Immature natural killer cell (primary cell): ENCODE measurements at regions not wholly inside any gene's neighbourhood (a gene's known extent, or its start where the extent isn't known, plus 50 kb on each side); places are given as distances from the start of the nearest gene placed in this dataset.

Source experiments
- DNase-seq, 3 donors: peaks; one replicate each; pipeline ENCODE4 v3.0.0; 2022; ENCODE audit warnings: mixed read lengths in 1 of 3
- H3K27ac Mint-ChIP-seq, 6 donors: one replicate each; pipeline ENCODE4 v1.8.0; 2020; ENCODE audit warnings: mixed read lengths in 6 of 6, mild to moderate bottlenecking in 5 of 6, inconsistent platforms in 4 of 6, moderate library complexity in 3 of 6
- H3K27me3 Mint-ChIP-seq, 3 donors: one replicate each; pipeline ENCODE4 v1.8.0; 2020 to 2021; ENCODE audit warnings: low read depth in 3 of 3, mild to moderate bottlenecking in 3 of 3, mixed read lengths in 3 of 3, moderate library complexity in 3 of 3, inconsistent platforms in 1 of 3
- H3K36me3 Mint-ChIP-seq, 3 donors: one replicate each; pipeline ENCODE4 v1.8.0; 2020; ENCODE audit warnings: mixed read lengths in 3 of 3, inconsistent platforms in 2 of 3, mild to moderate bottlenecking in 2 of 3
- H3K4me1 Mint-ChIP-seq, 2 donors: one replicate each; pipeline ENCODE4 v1.8.0; 2020; ENCODE audit warnings: inconsistent platforms in 2 of 2, mild to moderate bottlenecking in 2 of 2, mixed read lengths in 2 of 2, moderate library complexity in 1 of 2
- H3K4me3 Mint-ChIP-seq, 5 donors: one replicate each; pipeline ENCODE4 v1.8.0; 2020; ENCODE audit warnings: mild to moderate bottlenecking in 5 of 5, mixed read lengths in 5 of 5, inconsistent platforms in 3 of 5, moderate library complexity in 3 of 5
- H3K9me3 Mint-ChIP-seq, 6 donors: one replicate each; pipeline ENCODE4 v1.8.0; 2020; ENCODE audit warnings: mild to moderate bottlenecking in 6 of 6, mixed read lengths in 6 of 6, inconsistent platforms in 4 of 6, moderate library complexity in 3 of 6

- Mint-ChIP-seq H3K27ac (no peak overlapping the region), H3K36me3 (peaks cover 0 to 4% (median 0%) of the 10 kb centered on the region in 3 donors), H3K4me1 (no peaks in the 10 kb centered on the region), H3K27me3 (peaks cover 0 to 2% (median 0%) of the 10 kb centered on the region in 3 donors), H3K4me3 (no peak overlapping the region), H3K9me3 (peaks cover 11 to 68% (median 29%) of the 10 kb centered on the region in 6 donors)
- DNase-seq: no peak
Observed at GRCh38 chr21:17059936-17060335, 452.9 kb upstream of the CXADR start.

- DNase-seq: no peak
- no peaks in the 10 kb centered on the region for H3K36me3 Mint-ChIP-seq
- peaks cover 14 to 47% (median 22%) of the 10 kb centered on the region in 6 donors for H3K9me3 Mint-ChIP-seq
- H3K4me3 Mint-ChIP-seq: no peak overlapping the region
- H3K27ac Mint-ChIP-seq: no peak overlapping the region
- peaks cover 0 to 1% (median 0%) of the 10 kb centered on the region in 3 donors for H3K27me3 Mint-ChIP-seq
- H3K4me1 Mint-ChIP-seq: no peaks in the 10 kb centered on the region
Observed at GRCh38 chr21:17066006-17066405, 446.8 kb upstream of the CXADR start.

- Mint-ChIP-seq H3K4me3 (no peak overlapping the region), H3K4me1 (no peaks in the 10 kb centered on the region), H3K27ac (no peak overlapping the region), H3K9me3 (peaks cover 13 to 39% (median 27%) of the 10 kb centered on the region in 6 donors), H3K36me3 (peaks cover 0 to 8% (median 0%) of the 10 kb centered on the region in 3 donors), H3K27me3 (peaks cover 0 to 2% (median 1%) of the 10 kb centered on the region in 3 donors)
- DNase-seq: no peak
Observed at GRCh38 chr21:17071093-17071492, 441.8 kb upstream of the CXADR start.

GRCh38 chr21:17081193-17081592, 431.6 kb upstream of the CXADR start:
- DNase-seq: no peak
- H3K4me3 Mint-ChIP-seq: no peak overlapping the region
- no peak overlapping the region for H3K27ac Mint-ChIP-seq
- H3K9me3 Mint-ChIP-seq: peaks cover 12 to 37% (median 19%) of the 10 kb centered on the region in 6 donors
- peaks cover 0 to 2% (median 0%) of the 10 kb centered on the region in 3 donors for H3K27me3 Mint-ChIP-seq
- no peaks in the 10 kb centered on the region for H3K4me1 Mint-ChIP-seq
- H3K36me3 Mint-ChIP-seq: peaks cover 0 to 6% (median 0%) of the 10 kb centered on the region in 3 donors

- Mint-ChIP-seq H3K4me1 (no peaks in the 10 kb centered on the region), H3K27ac (no peak overlapping the region)
Observed at GRCh38 chr21:17082843-17083483, 429.9 kb upstream of the CXADR start.

GRCh38 chr21:17085707-17086106, 427.1 kb upstream of the CXADR start:
- Mint-ChIP-seq H3K36me3 (no peaks in the 10 kb centered on the region), H3K4me3 (no peak overlapping the region), H3K4me1 (no peaks in the 10 kb centered on the region), H3K9me3 (peaks cover 10 to 54% (median 25%) of the 10 kb centered on the region in 6 donors), H3K27me3 (peaks cover 0 to 2% (median 2%) of the 10 kb centered on the region in 3 donors), H3K27ac (no peak overlapping the region)
- DNase-seq: no peak

More at GRCh38 chr21:17082843-17083483, 429.9 kb upstream of the CXADR start:
- peaks cover 0 to 2% (median 0%) of the 10 kb centered on the region in 3 donors for H3K27me3 Mint-ChIP-seq
- no peak for DNase-seq
- peaks cover 8 to 35% (median 17%) of the 10 kb centered on the region in 6 donors for H3K9me3 Mint-ChIP-seq
- H3K36me3 Mint-ChIP-seq: peaks cover 0 to 2% (median 0%) of the 10 kb centered on the region in 3 donors
- no peak overlapping the region for H3K4me3 Mint-ChIP-seq

- Mint-ChIP-seq H3K36me3 (no peaks in the 10 kb centered on the region), H3K27me3 (peaks cover 0 to 2% (median 0%) of the 10 kb centered on the region in 3 donors), H3K27ac (no peak overlapping the region), H3K4me1 (no peaks in the 10 kb centered on the region), H3K9me3 (peaks cover 6 to 42% (median 26%) of the 10 kb centered on the region in 6 donors), H3K4me3 (no peak overlapping the region)
- no peak for DNase-seq
Observed at GRCh38 chr21:17088500-17088899, 424.3 kb upstream of the CXADR start.

GRCh38 chr21:17089091-17089491, 423.8 kb upstream of the CXADR start:
- Mint-ChIP-seq H3K9me3 (peaks cover 4 to 39% (median 23%) of the 10 kb centered on the region in 6 donors), H3K4me3 (no peak overlapping the region), H3K27ac (no peak overlapping the region), H3K36me3 (no peaks in the 10 kb centered on the region), H3K4me1 (no peaks in the 10 kb centered on the region), H3K27me3 (peaks cover 0 to 2% (median 0%) of the 10 kb centered on the region in 3 donors)
- DNase-seq: no peak

- Mint-ChIP-seq H3K36me3 (peaks cover 0 to 6% (median 0%) of the 10 kb centered on the region in 3 donors), H3K9me3 (peaks cover 27 to 60% (median 29%) of the 10 kb centered on the region in 6 donors), H3K27ac (no peak overlapping the region), H3K4me1 (no peaks in the 10 kb centered on the region), H3K27me3 (peaks cover 0 to 3% (median 0%) of the 10 kb centered on the region in 3 donors), H3K4me3 (no peak overlapping the region)
- no peak for DNase-seq
Observed at GRCh38 chr21:17101696-17102095, 411.1 kb upstream of the CXADR start.

- Mint-ChIP-seq H3K27ac (no peak overlapping the region), H3K4me3 (no peak overlapping the region), H3K9me3 (peaks cover 33 to 74% (median 46%) of the 10 kb centered on the region in 6 donors), H3K27me3 (peaks cover 0 to 3% (median 1%) of the 10 kb centered on the region in 3 donors), H3K36me3 (no peaks in the 10 kb centered on the region), H3K4me1 (no peaks in the 10 kb centered on the region)
- no peak for DNase-seq
Observed at GRCh38 chr21:17105932-17106331, 406.9 kb upstream of the CXADR start.

GRCh38 chr21:17114045-17114444, 398.8 kb upstream of the CXADR start:
- no peak overlapping the region for H3K4me3 Mint-ChIP-seq
- H3K9me3 Mint-ChIP-seq: peaks cover 5 to 47% (median 30%) of the 10 kb centered on the region in 6 donors
- H3K4me1 Mint-ChIP-seq: no peaks in the 10 kb centered on the region
- H3K27ac Mint-ChIP-seq: no peak overlapping the region
- H3K36me3 Mint-ChIP-seq: no peaks in the 10 kb centered on the region
- no peak for DNase-seq
- peaks cover 0 to 5% (median 1%) of the 10 kb centered on the region in 3 donors for H3K27me3 Mint-ChIP-seq

GRCh38 chr21:17118638-17119384, 394.0 kb upstream of the CXADR start:
- no peak overlapping the region for H3K4me3 Mint-ChIP-seq
- H3K9me3 Mint-ChIP-seq: peaks cover 4 to 28% (median 23%) of the 10 kb centered on the region in 6 donors
- DNase-seq: no peak
- peaks cover 0 to 1% (median 1%) of the 10 kb centered on the region in 3 donors for H3K27me3 Mint-ChIP-seq
- no peaks in the 10 kb centered on the region for H3K4me1 Mint-ChIP-seq
- no peaks in the 10 kb centered on the region for H3K36me3 Mint-ChIP-seq
- H3K27ac Mint-ChIP-seq: no peak overlapping the region

- no peak overlapping the region for H3K4me3 Mint-ChIP-seq
- H3K36me3 Mint-ChIP-seq: no peaks in the 10 kb centered on the region
- no peak overlapping the region for H3K27ac Mint-ChIP-seq
- no peaks in the 10 kb centered on the region for H3K4me1 Mint-ChIP-seq
- H3K27me3 Mint-ChIP-seq: peaks cover 0 to 1% (median 1%) of the 10 kb centered on the region in 3 donors
- H3K9me3 Mint-ChIP-seq: peaks cover 4 to 26% (median 23%) of the 10 kb centered on the region in 6 donors
- DNase-seq: no peak
Observed at GRCh38 chr21:17119466-17120297, 393.2 kb upstream of the CXADR start.
